ENCODE measurements at regions not wholly inside any gene's neighbourhood (a gene's known extent, or its start where the extent isn't known, plus 50 kb on each side); places are given as distances from the start of the nearest gene placed in this dataset.

DNA sequence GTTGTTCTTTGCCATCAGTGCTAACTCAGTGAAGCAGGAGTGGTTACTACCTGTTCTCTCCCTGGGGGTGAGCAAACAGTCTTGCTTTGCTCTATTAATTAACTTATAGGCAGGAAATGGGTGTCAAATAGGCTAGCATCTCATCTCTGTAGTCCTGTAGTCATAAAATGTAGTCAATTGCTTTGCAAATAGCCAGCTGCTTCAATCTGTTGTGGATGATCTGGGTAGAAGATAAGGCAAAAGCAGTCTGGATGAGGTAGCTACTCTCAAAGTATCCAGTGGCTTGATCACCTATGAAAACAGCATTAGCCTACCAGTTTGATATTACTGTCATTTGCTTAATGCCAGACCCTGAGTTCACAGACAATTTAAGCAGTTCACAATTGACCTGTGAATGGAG lies 369.0 kb upstream of the TMTC1 start:
- Histone ChIP-seq H3K9me3 (ENCODE audit: control insufficient read depth in 4 of 4, low read length in 3 of 4) (no peaks in the 10 kb centered on the region), H3K27me3 (ENCODE audit: control insufficient read depth in 4 of 4, insufficient read depth in 4 of 4, low read length in 3 of 4) (no peaks in the 10 kb centered on the region), H3K4me1 (ENCODE audit: control insufficient read depth in 4 of 4, insufficient read depth in 4 of 4, low read length in 3 of 4) (no peaks in the 10 kb centered on the region), H3K4me3 (ENCODE audit: low read depth in 1 of 3, low read length in 3 of 3) (no peak overlapping the region), H3K9ac (ENCODE audit: low read depth in 1 of 2, low read length in 2 of 2) (no peak overlapping the region), H3K36me3 (ENCODE audit: control insufficient read depth in 4 of 4, insufficient read depth in 3 of 4, low read depth in 1 of 4, low read length in 3 of 4) (no peaks in the 10 kb centered on the region), H3K27ac (ENCODE audit: low read depth in 1 of 2, low read length in 2 of 2) (no peak overlapping the region)
- no peak for DNase-seq (ENCODE audit: low spot score)
- TF ChIP-seq, protein P1, sequence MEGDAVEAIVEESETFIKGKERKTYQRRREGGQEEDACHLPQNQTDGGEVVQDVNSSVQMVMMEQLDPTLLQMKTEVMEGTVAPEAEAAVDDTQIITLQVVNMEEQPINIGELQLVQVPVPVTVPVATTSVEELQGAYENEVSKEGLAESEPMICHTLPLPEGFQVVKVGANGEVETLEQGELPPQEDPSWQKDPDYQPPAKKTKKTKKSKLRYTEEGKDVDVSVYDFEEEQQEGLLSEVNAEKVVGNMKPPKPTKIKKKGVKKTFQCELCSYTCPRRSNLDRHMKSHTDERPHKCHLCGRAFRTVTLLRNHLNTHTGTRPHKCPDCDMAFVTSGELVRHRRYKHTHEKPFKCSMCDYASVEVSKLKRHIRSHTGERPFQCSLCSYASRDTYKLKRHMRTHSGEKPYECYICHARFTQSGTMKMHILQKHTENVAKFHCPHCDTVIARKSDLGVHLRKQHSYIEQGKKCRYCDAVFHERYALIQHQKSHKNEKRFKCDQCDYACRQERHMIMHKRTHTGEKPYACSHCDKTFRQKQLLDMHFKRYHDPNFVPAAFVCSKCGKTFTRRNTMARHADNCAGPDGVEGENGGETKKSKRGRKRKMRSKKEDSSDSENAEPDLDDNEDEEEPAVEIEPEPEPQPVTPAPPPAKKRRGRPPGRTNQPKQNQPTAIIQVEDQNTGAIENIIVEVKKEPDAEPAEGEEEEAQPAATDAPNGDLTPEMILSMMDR (IDR thresholded peaks at IDR 0.05; ENCODE audit: low read depth, low read length, missing input control): no peak
- TF ChIP-seq, protein P2, sequence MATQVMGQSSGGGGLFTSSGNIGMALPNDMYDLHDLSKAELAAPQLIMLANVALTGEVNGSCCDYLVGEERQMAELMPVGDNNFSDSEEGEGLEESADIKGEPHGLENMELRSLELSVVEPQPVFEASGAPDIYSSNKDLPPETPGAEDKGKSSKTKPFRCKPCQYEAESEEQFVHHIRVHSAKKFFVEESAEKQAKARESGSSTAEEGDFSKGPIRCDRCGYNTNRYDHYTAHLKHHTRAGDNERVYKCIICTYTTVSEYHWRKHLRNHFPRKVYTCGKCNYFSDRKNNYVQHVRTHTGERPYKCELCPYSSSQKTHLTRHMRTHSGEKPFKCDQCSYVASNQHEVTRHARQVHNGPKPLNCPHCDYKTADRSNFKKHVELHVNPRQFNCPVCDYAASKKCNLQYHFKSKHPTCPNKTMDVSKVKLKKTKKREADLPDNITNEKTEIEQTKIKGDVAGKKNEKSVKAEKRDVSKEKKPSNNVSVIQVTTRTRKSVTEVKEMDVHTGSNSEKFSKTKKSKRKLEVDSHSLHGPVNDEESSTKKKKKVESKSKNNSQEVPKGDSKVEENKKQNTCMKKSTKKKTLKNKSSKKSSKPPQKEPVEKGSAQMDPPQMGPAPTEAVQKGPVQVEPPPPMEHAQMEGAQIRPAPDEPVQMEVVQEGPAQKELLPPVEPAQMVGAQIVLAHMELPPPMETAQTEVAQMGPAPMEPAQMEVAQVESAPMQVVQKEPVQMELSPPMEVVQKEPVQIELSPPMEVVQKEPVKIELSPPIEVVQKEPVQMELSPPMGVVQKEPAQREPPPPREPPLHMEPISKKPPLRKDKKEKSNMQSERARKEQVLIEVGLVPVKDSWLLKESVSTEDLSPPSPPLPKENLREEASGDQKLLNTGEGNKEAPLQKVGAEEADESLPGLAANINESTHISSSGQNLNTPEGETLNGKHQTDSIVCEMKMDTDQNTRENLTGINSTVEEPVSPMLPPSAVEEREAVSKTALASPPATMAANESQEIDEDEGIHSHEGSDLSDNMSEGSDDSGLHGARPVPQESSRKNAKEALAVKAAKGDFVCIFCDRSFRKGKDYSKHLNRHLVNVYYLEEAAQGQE (IDR thresholded peaks at IDR 0.05): no peak
- TF ChIP-seq HNF4G (IDR thresholded peaks at IDR 0.05) (no peak), JUND (IDR thresholded peaks at IDR 0.05) (no peak)

DNA sequence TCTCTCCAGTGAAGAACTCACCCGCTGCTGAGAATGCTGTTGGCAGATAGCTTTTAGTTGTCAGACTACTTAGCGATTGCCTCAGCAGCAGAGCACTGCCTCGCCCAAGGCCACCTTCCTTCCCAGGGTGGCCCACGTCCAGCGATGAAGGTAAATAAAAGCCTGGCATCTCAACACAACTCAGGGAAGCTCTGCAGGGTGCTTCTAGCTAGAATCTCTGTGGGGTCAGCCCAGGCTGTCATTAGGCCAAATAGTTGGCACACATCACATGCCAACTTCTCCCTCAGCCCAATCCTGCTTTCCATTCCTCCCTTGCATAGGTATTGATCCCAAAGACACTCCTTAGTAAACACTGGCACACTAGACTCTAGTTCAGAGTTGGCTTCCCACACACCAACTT lies 368.1 kb upstream of the TMTC1 start:
- no peak for TF ChIP-seq SP1 (IDR thresholded peaks at IDR 0.05)
- 65% methylated on average over 5 of the region's 5 CpGs for WGBS
- Histone ChIP-seq H3K9me3 (ENCODE audit: control insufficient read depth in 4 of 4, low read length in 3 of 4) (no peaks in the 10 kb centered on the region), H3K36me3 (ENCODE audit: control insufficient read depth in 4 of 4, insufficient read depth in 3 of 4, low read depth in 1 of 4, low read length in 3 of 4) (no peaks in the 10 kb centered on the region), H3K9ac (ENCODE audit: low read depth in 1 of 2, low read length in 2 of 2) (no peak overlapping the region), H3K27me3 (ENCODE audit: control insufficient read depth in 4 of 4, insufficient read depth in 4 of 4, low read length in 3 of 4) (no peaks in the 10 kb centered on the region), H3K27ac (ENCODE audit: low read depth in 1 of 2, low read length in 2 of 2) (no peak overlapping the region), H3K4me1 (ENCODE audit: control insufficient read depth in 4 of 4, insufficient read depth in 4 of 4, low read length in 3 of 4) (no peaks in the 10 kb centered on the region), H3K4me3 (ENCODE audit: low read depth in 1 of 3, low read length in 3 of 3) (no peak overlapping the region)
- DNase-seq (ENCODE audit: low spot score): no peak

DNA sequence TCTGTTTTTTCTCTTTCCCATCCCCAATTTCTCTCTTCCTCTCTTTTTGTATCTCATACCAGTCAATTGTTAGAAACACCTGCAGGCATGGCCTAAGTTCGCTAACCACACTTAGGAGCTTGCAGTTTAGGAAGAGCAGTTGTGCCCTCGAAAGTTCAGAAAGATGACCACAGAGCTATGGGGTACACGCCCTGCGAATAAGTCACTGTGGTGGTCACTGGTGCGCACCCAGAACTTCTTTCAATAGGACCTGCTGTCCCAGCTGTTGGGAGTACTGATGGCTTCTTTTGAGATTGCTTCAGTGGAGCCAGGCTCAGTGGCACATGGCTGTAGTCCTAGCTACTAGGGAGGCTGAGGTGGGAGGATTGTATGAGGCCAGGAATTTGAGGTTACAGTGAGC lies 362.8 kb upstream of the TMTC1 start:
- Histone ChIP-seq H3K27me3 (ENCODE audit: control insufficient read depth in 4 of 4, insufficient read depth in 4 of 4, low read length in 3 of 4) (no peaks in the 10 kb centered on the region), H3K27ac (ENCODE audit: low read depth in 1 of 2, low read length in 2 of 2) (no peak overlapping the region), H3K9me3 (ENCODE audit: control insufficient read depth in 4 of 4, low read length in 3 of 4) (no peaks in the 10 kb centered on the region), H3K9ac (ENCODE audit: low read depth in 1 of 2, low read length in 2 of 2) (no peak overlapping the region), H3K4me1 (ENCODE audit: control insufficient read depth in 4 of 4, insufficient read depth in 4 of 4, low read length in 3 of 4) (no peaks in the 10 kb centered on the region), H3K4me3 (ENCODE audit: low read depth in 1 of 3, low read length in 3 of 3) (no peak overlapping the region), H3K36me3 (ENCODE audit: control insufficient read depth in 4 of 4, insufficient read depth in 3 of 4, low read depth in 1 of 4, low read length in 3 of 4) (no peaks in the 10 kb centered on the region)
- no peak for DNase-seq (ENCODE audit: low spot score)
- 86% methylated on average over 5 of the region's 5 CpGs for WGBS
- TF ChIP-seq EGR1 (IDR thresholded peaks at IDR 0.05; ENCODE audit: low read depth in 2 of 2) (no peak), RXRA (IDR thresholded peaks at IDR 0.05) (no peak), FOXA2 (IDR thresholded peaks at IDR 0.05) (no peak), SP1 (IDR thresholded peaks at IDR 0.05) (no peak), JUND (IDR thresholded peaks at IDR 0.05) (no peak), HNF4A (conservative IDR thresholded peaks at IDR 0.05) (no peak), TAF1 (conservative IDR thresholded peaks at IDR 0.05) (no peak), FOXA1 (IDR thresholded peaks at IDR 0.05) (no peak), RAD21 (IDR thresholded peaks at IDR 0.05) (no peak), HNF4G (IDR thresholded peaks at IDR 0.05) (no peak)
- TF ChIP-seq, protein P3, sequence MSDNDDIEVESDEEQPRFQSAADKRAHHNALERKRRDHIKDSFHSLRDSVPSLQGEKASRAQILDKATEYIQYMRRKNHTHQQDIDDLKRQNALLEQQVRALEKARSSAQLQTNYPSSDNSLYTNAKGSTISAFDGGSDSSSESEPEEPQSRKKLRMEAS (IDR thresholded peaks at IDR 0.05): no peak
- TF ChIP-seq, protein P2 (IDR thresholded peaks at IDR 0.05): no peak
- TF ChIP-seq, protein P4, sequence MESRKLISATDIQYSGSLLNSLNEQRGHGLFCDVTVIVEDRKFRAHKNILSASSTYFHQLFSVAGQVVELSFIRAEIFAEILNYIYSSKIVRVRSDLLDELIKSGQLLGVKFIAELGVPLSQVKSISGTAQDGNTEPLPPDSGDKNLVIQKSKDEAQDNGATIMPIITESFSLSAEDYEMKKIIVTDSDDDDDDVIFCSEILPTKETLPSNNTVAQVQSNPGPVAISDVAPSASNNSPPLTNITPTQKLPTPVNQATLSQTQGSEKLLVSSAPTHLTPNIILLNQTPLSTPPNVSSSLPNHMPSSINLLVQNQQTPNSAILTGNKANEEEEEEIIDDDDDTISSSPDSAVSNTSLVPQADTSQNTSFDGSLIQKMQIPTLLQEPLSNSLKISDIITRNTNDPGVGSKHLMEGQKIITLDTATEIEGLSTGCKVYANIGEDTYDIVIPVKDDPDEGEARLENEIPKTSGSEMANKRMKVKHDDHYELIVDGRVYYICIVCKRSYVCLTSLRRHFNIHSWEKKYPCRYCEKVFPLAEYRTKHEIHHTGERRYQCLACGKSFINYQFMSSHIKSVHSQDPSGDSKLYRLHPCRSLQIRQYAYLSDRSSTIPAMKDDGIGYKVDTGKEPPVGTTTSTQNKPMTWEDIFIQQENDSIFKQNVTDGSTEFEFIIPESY (IDR thresholded peaks at IDR 0.05): no peak
- TF ChIP-seq, protein P1 (IDR thresholded peaks at IDR 0.05; ENCODE audit: low read depth, low read length, missing input control): no peak
